HepG2 (cell line): ENCODE measurements at regions not wholly inside any gene's neighbourhood (a gene's known extent, or its start where the extent isn't known, plus 50 kb on each side); places are given as distances from the start of the nearest gene placed in this dataset.

Source experiments
- CREM ChIP-seq, 2 experiments: sonication (generic) in 1 of 2; formaldehyde crosslinking in 1 of 2; IDR thresholded peaks; 2 replicates each; pipeline versions ENCODE4 v1.4.0 to v1.6.1; 2016 to 2020; ENCODE audit warnings: antibody characterized with exemption in 1 of 2, mild to moderate bottlenecking in 1 of 2, missing genetic modification reagents in 1 of 2
- KAT2B ChIP-seq: fragments of 150-350 bp; IDR thresholded peaks from 2 replicates; pipeline ENCODE4 v1.6.1; 2014; ENCODE audit warnings: low read depth, low read length, borderline replicate concordance
- KDM1A ChIP-seq: IDR thresholded peaks from 2 replicates; pipeline ENCODE4 v1.6.1; 2016; ENCODE audit warnings: missing compliant biosample characterization
- POLR2AphosphoS5 ChIP-seq: IDR thresholded peaks from 2 replicates; pipeline ENCODE4 v1.6.1; 2012; ENCODE audit warnings: low read depth, low read length
- WIZ ChIP-seq: sonication (generic); formaldehyde crosslinking; IDR thresholded peaks from 2 replicates; pipeline ENCODE4 v1.5.1; 2020; ENCODE audit warnings: mild to moderate bottlenecking, missing genetic modification reagents
- YY1 ChIP-seq: IDR thresholded peaks from 2 replicates; pipeline ENCODE4 v1.6.1; 2011; ENCODE audit warnings: low read length, low read depth, moderate library complexity, mild to moderate bottlenecking; ENCODE audit not compliant: insufficient read depth, insufficient replicate concordance
- ZNF3 ChIP-seq: IDR thresholded peaks from 2 replicates; pipeline ENCODE4 v1.7.0; 2017; ENCODE audit warnings: inconsistent platforms
- TF ChIP-seq, protein P1 (sequence below): sonication (generic); formaldehyde crosslinking; IDR thresholded peaks from 2 replicates; pipeline ENCODE4 v1.5.0; 2020; ENCODE audit warnings: mild to moderate bottlenecking, missing genetic modification reagents, moderate library complexity
- TF ChIP-seq, protein P2 (sequence below): IDR thresholded peaks from 2 replicates; pipeline ENCODE4 v1.6.1; 2012; ENCODE audit warnings: inconsistent platforms

DNA sequence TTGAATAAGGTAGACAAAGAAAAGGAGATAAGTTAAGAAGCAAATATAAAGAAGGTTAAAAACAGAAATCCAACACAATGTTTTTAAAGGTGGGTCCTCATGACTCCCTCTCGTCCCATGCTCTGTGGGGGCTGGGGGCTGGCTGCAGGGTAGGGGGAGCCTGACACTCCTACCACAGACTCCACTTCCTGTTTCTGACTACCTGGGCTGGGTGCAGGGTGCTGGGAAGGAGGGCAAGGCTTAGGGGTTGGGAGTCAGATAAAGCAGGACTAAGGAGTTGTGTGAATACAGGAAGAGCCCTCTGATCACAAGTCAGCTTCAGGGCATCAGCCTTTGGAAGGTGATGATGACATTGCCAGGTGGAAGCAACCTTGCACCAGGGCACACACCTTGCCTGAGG, 277.0 kb upstream of the SGK1 start:
- TF ChIP-seq, protein P1, sequence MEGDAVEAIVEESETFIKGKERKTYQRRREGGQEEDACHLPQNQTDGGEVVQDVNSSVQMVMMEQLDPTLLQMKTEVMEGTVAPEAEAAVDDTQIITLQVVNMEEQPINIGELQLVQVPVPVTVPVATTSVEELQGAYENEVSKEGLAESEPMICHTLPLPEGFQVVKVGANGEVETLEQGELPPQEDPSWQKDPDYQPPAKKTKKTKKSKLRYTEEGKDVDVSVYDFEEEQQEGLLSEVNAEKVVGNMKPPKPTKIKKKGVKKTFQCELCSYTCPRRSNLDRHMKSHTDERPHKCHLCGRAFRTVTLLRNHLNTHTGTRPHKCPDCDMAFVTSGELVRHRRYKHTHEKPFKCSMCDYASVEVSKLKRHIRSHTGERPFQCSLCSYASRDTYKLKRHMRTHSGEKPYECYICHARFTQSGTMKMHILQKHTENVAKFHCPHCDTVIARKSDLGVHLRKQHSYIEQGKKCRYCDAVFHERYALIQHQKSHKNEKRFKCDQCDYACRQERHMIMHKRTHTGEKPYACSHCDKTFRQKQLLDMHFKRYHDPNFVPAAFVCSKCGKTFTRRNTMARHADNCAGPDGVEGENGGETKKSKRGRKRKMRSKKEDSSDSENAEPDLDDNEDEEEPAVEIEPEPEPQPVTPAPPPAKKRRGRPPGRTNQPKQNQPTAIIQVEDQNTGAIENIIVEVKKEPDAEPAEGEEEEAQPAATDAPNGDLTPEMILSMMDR (CRISPR knock-in tag): no peak
- TF ChIP-seq WIZ (CRISPR knock-in tag): no peak
- TF ChIP-seq CREM (IDR thresholded peaks at IDR 0.05): no peak
- TF ChIP-seq CREM (CRISPR knock-in tag; IDR thresholded peaks at IDR 0.05): no peak
- no peak for TF ChIP-seq POLR2AphosphoS5
- TF ChIP-seq, protein P2, sequence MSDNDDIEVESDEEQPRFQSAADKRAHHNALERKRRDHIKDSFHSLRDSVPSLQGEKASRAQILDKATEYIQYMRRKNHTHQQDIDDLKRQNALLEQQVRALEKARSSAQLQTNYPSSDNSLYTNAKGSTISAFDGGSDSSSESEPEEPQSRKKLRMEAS: no peak
- no peak for TF ChIP-seq KDM1A (CRISPR knock-in tag)
- TF ChIP-seq ZNF3 (CRISPR knock-in tag): no peak
- TF ChIP-seq YY1: no peak
- TF ChIP-seq KAT2B: no peak
